MCF 10A (cell line): ENCODE measurements at regions not wholly inside any gene's neighbourhood (a gene's known extent, or its start where the extent isn't known, plus 50 kb on each side); places are given as distances from the start of the nearest gene placed in this dataset.
A peak's percentile ranks its signal among the peaks of the same experiment; 100 is the strongest.

ENCODE experiments used
- BruUV-seq: library from RNA; stranded (reverse); fragments of 400-500 nt; replicated peaks from 2 replicates; lab custom pipeline; 2021; lab: Mats Ljungman, UMichigan
- CTCF ChIA-PET: fragments of 300-600 bp; sonication (Branson Sonifier 250); formaldehyde crosslinking; extraction: SDS; loops from one replicate; lab custom pipeline; 2021; ENCODE audit warnings: antibody characterized with exemption, inconsistent platforms; lab: Yijun Ruan, JAX
- POLR2A ChIA-PET: fragments of 300-600, 350-650 bp; sonication (Branson Sonifier 250); formaldehyde crosslinking; extraction: SDS; loops from one replicate; lab custom pipeline; 2020; ENCODE audit warnings: antibody characterized with exemption, inconsistent platforms; lab: Yijun Ruan, JAX
- DNase-seq: peaks from one replicate; pipeline ENCODE4 v3.0.0-alpha.2; 2018; ENCODE audit not compliant: unreplicated experiment
- H3K27ac Mint-ChIP-seq: one replicate; pipeline ENCODE4 v1.8.0; 2022; ENCODE audit warnings: mild to moderate bottlenecking, low read depth, mixed read lengths; ENCODE audit not compliant: unreplicated experiment
- H3K27me3 Mint-ChIP-seq: one replicate; pipeline ENCODE4 v1.8.0; 2022; ENCODE audit warnings: mixed read lengths; ENCODE audit not compliant: insufficient read depth, unreplicated experiment
- H3K36me3 Mint-ChIP-seq: one replicate; pipeline ENCODE4 v1.8.0; 2022; ENCODE audit warnings: mild to moderate bottlenecking, moderate library complexity, mixed read lengths; ENCODE audit not compliant: insufficient read depth, unreplicated experiment
- H3K4me1 Mint-ChIP-seq: one replicate; pipeline ENCODE4 v1.8.0; 2022; ENCODE audit warnings: mixed read lengths; ENCODE audit not compliant: insufficient read depth, unreplicated experiment
- H3K4me3 Mint-ChIP-seq: one replicate; pipeline ENCODE4 v1.8.0; 2022; ENCODE audit warnings: mild to moderate bottlenecking, moderate library complexity, mixed read lengths; ENCODE audit not compliant: unreplicated experiment
- H3K9me3 Mint-ChIP-seq: one replicate; pipeline ENCODE4 v1.8.0; 2022; ENCODE audit warnings: mixed read lengths; ENCODE audit not compliant: unreplicated experiment
- CTCF ChIP-seq: fragments of 200-600 bp; IDR thresholded peaks from one replicate; pipeline ENCODE4 v1.8.0; 2022; ENCODE audit warnings: antibody characterized with exemption, mild to moderate bottlenecking; ENCODE audit not compliant: unreplicated experiment
- intact Hi-C: fragments of 100-400 bp; cut with micrococcal nuclease; formaldehyde crosslinking; loops from 2 replicates; pipeline ENCODE4 v1.14.1; 2022

GRCh38 chr5:125555591-125555990 is 809.2 kb upstream of the ZNF608 start:
- peaks cover 41% of the 10 kb centered on the region for H3K4me1 Mint-ChIP-seq
- H3K36me3 Mint-ChIP-seq: no peaks in the 10 kb centered on the region
- no TSS peak for BruUV-seq
- no peak for TF ChIP-seq CTCF
- DNase-seq: no peak
- ChIA-PET CTCF (no interaction called here), POLR2A (no interaction called here)
- no peak overlapping the region for H3K4me3 Mint-ChIP-seq
- no peaks in the 10 kb centered on the region for H3K27me3 Mint-ChIP-seq
- intact Hi-C loops: loop anchor here (10.0 kb wide), 1 partner anchor 569 kb away; no protein-coding TSS in a partner anchor
- no peaks in the 10 kb centered on the region for H3K9me3 Mint-ChIP-seq
- no peak overlapping the region for H3K27ac Mint-ChIP-seq

GRCh38 chr5:125558016-125558415 is 811.6 kb upstream of the ZNF608 start:
- intact Hi-C loops: loop anchor here (2.0 to 10.0 kb wide), 2 partner anchors 145 to 567 kb away; no protein-coding TSS in a partner anchor

GRCh38 chr5:125558466-125558865 is 812.0 kb upstream of the ZNF608 start:
- no peak overlapping the region for H3K4me3 Mint-ChIP-seq
- POLR2A ChIA-PET: interaction anchor here (0.7 to 2.0 kb wide), 11 partner anchors 8 to 281 kb away, joined by 3 to 11 read pairs (median 7); no protein-coding TSS in a partner anchor
- peaks cover 32% of the 10 kb centered on the region for H3K4me1 Mint-ChIP-seq
- intact Hi-C loops: loop anchor here (2.0 to 10.0 kb wide), 2 partner anchors 146 to 566 kb away; no protein-coding TSS in a partner anchor
- CTCF ChIA-PET: interaction anchor here (0.7 kb wide), 1 partner anchor 766 kb away, joined by 3 read pairs; no protein-coding TSS in a partner anchor
- BruUV-seq: no TSS peak
- no peaks in the 10 kb centered on the region for H3K9me3 Mint-ChIP-seq
- H3K36me3 Mint-ChIP-seq: no peaks in the 10 kb centered on the region
- DNase-seq: no peak
- no peak for TF ChIP-seq CTCF
- peak overlapping the region; percentile 69 for H3K27ac Mint-ChIP-seq
- no peaks in the 10 kb centered on the region for H3K27me3 Mint-ChIP-seq

More at GRCh38 chr5:125558016-125558415, 811.6 kb upstream of the ZNF608 start:
- Mint-ChIP-seq H3K4me1 (peaks cover 36% of the 10 kb centered on the region), H3K36me3 (no peaks in the 10 kb centered on the region), H3K4me3 (no peak overlapping the region), H3K27ac (no peak overlapping the region), H3K27me3 (no peaks in the 10 kb centered on the region), H3K9me3 (no peaks in the 10 kb centered on the region)
- no TSS peak for BruUV-seq
- no peak for DNase-seq
- TF ChIP-seq CTCF: no peak
- CTCF ChIA-PET: interaction anchor here (0.6 to 0.7 kb wide), 2 partner anchors 218 to 767 kb away, joined by 3 read pairs; no protein-coding TSS in a partner anchor
- POLR2A ChIA-PET: interaction anchor here (0.9 to 1.9 kb wide), 5 partner anchors 21 to 149 kb away, joined by 3 to 9 read pairs (median 7); no protein-coding TSS in a partner anchor

- H3K27me3 Mint-ChIP-seq: no peaks in the 10 kb centered on the region
- CTCF ChIA-PET: interaction anchor here (0.6 kb wide), 1 partner anchor 528 kb away, joined by 5 read pairs; no protein-coding TSS in a partner anchor
- no peaks in the 10 kb centered on the region for H3K9me3 Mint-ChIP-seq
- POLR2A ChIA-PET: interaction anchor here (0.6 to 2.0 kb wide), 12 partner anchors 8 to 282 kb away, joined by 3 to 11 read pairs (median 6); no protein-coding TSS in a partner anchor
- peak; percentile 88 for DNase-seq
- intact Hi-C loops: loop anchor here (2.0 to 10.0 kb wide), 2 partner anchors 146 to 566 kb away; no protein-coding TSS in a partner anchor
- peak overlapping the region; percentile 39 for H3K4me3 Mint-ChIP-seq
- no peaks in the 10 kb centered on the region for H3K36me3 Mint-ChIP-seq
- peak overlapping the region; percentile 69 for H3K27ac Mint-ChIP-seq
- BruUV-seq: no TSS peak
- H3K4me1 Mint-ChIP-seq: peaks cover 28% of the 10 kb centered on the region
- TF ChIP-seq CTCF: no peak
These were observed 812.9 kb upstream of the ZNF608 start for GRCh38 chr5:125559296-125559695.
